Stomach smooth muscle (tissue), 2 donors: ENCODE measurements at regions not wholly inside any gene's neighbourhood (a gene's known extent, or its start where the extent isn't known, plus 50 kb on each side); places are given as distances from the start of the nearest gene placed in this dataset.

ENCODE experiments used
- H3K27ac ChIP-seq: one replicate; pipeline ENCODE4 v1.7.0; 2013; ENCODE audit warnings: mild to moderate bottlenecking, low read length, inconsistent platforms
- H3K27me3 ChIP-seq, 2 donors: one replicate each; pipeline ENCODE4 v1.7.0; 2013; ENCODE audit warnings: low read length in 2 of 2; ENCODE audit not compliant: insufficient read depth in 2 of 2, control insufficient read depth in 1 of 2
- H3K36me3 ChIP-seq, 2 donors: one replicate each; pipeline ENCODE4 v1.7.0; 2013; ENCODE audit warnings: low read length in 2 of 2; ENCODE audit not compliant: control insufficient read depth in 2 of 2, insufficient read depth in 2 of 2
- H3K4me1 ChIP-seq: one replicate; pipeline ENCODE4 v1.7.0; 2013; ENCODE audit warnings: low read length; ENCODE audit not compliant: control insufficient read depth, insufficient read depth
- H3K4me3 ChIP-seq, 2 donors: one replicate each; pipeline ENCODE4 v1.7.0; 2013; ENCODE audit warnings: low read length in 2 of 2
- H3K9ac ChIP-seq, 2 donors: one replicate each; pipeline ENCODE4 v1.7.0; 2013; ENCODE audit warnings: low read length in 2 of 2, mild to moderate bottlenecking in 1 of 2
- H3K9me3 ChIP-seq, 2 donors: one replicate each; pipeline ENCODE4 v1.7.0; 2013; ENCODE audit warnings: low read length in 2 of 2; ENCODE audit not compliant: control insufficient read depth in 2 of 2
- donor health status: healthy.
- donor health status: Pancreatic carcinoma.

DNA sequence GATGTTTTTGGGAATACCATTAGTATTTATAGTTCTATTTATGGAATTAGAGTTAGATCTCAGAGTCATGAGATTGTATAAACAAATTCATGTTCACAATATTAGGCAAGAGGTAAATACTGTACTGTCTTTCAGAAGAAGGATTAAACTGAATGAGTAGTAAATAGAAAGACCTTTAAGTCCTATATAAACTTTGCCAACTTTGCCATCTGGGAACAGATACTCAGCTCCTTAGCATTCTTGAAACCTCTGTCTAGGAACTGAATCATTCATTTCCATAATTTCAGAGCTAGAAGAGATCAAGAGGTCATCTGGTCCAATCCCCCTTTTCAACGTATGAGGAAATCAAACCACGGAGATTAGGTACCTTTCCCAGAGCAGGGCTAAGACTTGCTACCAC, 141.1 kb downstream of the CAND1 start:
- no peak overlapping the region for H3K4me3 ChIP-seq
- H3K36me3 ChIP-seq: no peaks in the 10 kb centered on the region
- H3K4me1 ChIP-seq: no peaks in the 10 kb centered on the region
- no peak overlapping the region for H3K27ac ChIP-seq
- no peak overlapping the region for H3K9ac ChIP-seq
- no peaks in the 10 kb centered on the region for H3K9me3 ChIP-seq
- no peaks in the 10 kb centered on the region for H3K27me3 ChIP-seq

- Histone ChIP-seq H3K27me3 (no peaks in the 10 kb centered on the region), H3K9me3 (no peaks in the 10 kb centered on the region), H3K36me3 (no peaks in the 10 kb centered on the region), H3K4me1 (no peaks in the 10 kb centered on the region), H3K4me3 (no peak overlapping the region), H3K27ac (no peak overlapping the region), H3K9ac (no peak overlapping the region)
Measured at GRCh38 chr12:67410667-67411067, 141.5 kb downstream of the CAND1 start.

DNA sequence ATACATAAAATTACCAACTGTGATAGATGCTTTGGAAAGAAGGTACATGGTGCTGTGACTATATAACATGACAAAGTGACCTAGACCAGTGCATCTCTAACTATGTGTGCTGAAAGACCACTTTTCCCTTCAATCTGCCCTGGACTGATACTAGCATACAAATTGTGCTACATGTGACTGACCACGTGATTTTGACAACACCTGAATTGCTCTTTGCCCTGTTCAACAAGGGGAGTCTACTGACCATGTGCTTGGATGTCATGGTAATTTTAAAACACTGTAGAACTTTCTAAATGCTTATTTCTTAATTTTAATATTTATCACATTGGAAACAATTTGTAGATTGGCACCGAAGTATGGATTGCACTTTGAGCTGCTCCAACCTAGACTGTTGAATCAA, 142.4 kb downstream of the CAND1 start:
- Histone ChIP-seq H3K27me3 (no peaks in the 10 kb centered on the region), H3K36me3 (no peaks in the 10 kb centered on the region), H3K4me1 (no peaks in the 10 kb centered on the region), H3K4me3 (no peak overlapping the region), H3K27ac (no peak overlapping the region), H3K9ac (no peak overlapping the region), H3K9me3 (no peaks in the 10 kb centered on the region)

DNA sequence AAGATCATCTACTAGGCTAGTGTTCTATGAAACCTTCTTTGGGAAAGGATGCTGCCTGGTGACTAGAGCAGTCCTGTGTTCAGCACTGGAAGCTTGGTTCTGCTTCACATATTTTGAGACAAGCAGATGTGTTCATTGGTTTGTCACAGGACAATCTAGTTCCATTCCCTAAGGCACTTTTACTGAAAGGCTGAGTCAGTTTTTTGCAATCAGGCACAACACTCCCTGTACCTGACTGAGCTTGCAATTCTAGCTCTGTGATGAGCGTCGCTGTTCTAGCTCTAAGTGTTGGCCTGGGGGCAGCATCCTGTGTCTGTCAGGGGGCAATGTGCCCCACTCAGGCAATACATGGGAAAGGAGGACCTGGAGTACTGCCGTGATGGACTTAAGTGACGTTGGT, 144.4 kb downstream of the CAND1 start:
- H3K27me3 ChIP-seq: no peaks in the 10 kb centered on the region
- no peak overlapping the region for H3K9ac ChIP-seq
- no peaks in the 10 kb centered on the region for H3K9me3 ChIP-seq
- no peaks in the 10 kb centered on the region for H3K4me1 ChIP-seq
- H3K4me3 ChIP-seq: no peak overlapping the region
- H3K27ac ChIP-seq: no peak overlapping the region
- H3K36me3 ChIP-seq: no peaks in the 10 kb centered on the region

GRCh38 chr12:67414011-67414715, 145.0 kb downstream of the CAND1 start:
- H3K36me3 ChIP-seq: no peaks in the 10 kb centered on the region
- no peaks in the 10 kb centered on the region for H3K9me3 ChIP-seq
- H3K4me1 ChIP-seq: no peaks in the 10 kb centered on the region
- H3K9ac ChIP-seq: no peak overlapping the region
- no peaks in the 10 kb centered on the region for H3K27me3 ChIP-seq
- no peak overlapping the region for H3K27ac ChIP-seq
- H3K4me3 ChIP-seq: no peak overlapping the region

DNA sequence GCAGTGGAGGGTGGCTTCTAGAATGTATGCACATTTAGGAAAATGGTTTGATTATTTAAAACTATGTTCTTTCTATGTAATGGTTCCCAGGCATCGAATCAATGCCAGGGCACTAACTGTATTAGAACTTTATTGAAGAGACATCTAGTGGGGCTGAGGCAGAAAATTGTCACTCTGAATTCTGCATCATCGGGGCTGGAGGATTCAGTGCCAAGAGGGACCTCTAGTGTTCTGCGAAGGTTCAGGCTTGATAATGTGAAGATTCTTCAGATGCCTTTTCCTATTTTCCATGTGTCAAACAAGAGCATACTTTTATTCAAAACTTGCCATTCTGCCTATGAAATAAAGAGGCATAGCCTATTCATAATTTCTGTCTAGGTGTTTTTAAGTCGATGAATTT, 146.3 kb downstream of the CAND1 start:
- H3K9me3 ChIP-seq: no peaks in the 10 kb centered on the region

DNA sequence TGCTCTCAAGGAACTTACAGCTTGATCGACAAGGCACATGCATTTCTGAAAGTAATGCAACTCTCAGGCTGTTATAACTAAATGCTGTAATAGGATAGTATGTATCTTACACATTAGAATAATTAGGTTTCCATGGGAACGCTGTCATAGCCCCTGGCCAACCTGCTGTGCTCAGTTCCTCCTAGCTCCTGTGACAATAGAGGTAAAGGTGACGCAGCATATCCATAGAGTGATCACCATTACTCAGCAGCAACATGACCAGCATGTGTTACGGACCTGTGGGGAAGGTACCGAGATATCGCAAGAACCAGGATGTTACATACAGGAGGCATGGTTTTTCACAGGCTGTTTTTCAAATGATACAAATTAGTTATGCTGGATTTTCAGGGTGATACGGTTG, 150.7 kb downstream of the CAND1 start:
- H3K27me3 ChIP-seq: no peaks in the 10 kb centered on the region
- H3K9ac ChIP-seq: no peak overlapping the region
- H3K4me1 ChIP-seq: no peaks in the 10 kb centered on the region
- no peaks in the 10 kb centered on the region for H3K36me3 ChIP-seq
- H3K27ac ChIP-seq: no peak overlapping the region
- H3K9me3 ChIP-seq: no peaks in the 10 kb centered on the region
- H3K4me3 ChIP-seq: no peak overlapping the region

More for the DNA sequence above, 146.3 kb downstream of the CAND1 start:
- Histone ChIP-seq H3K4me3 (no peak overlapping the region), H3K4me1 (no peaks in the 10 kb centered on the region), H3K27me3 (no peaks in the 10 kb centered on the region), H3K36me3 (no peaks in the 10 kb centered on the region), H3K9ac (no peak overlapping the region), H3K27ac (no peak overlapping the region)

DNA sequence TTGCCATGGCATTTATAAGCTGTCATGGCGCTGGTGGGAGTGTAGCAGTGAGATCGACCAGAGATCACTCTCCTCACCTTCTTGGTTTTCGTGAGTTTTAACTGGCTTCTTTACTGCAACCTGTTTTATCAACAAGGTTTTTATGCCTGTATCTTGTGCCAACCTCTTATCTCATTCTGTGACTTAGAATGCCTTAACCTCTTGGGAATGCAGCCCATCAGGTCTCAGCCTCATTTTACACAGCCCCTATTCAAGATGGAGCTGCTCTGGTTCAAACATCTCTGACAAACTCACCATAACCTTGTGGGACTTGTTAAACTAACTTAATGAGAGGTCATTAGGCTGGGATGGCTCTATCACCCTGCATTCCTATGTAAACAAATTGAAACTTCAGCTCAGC, 151.3 kb downstream of the CAND1 start:
- Histone ChIP-seq H3K9ac (no peak overlapping the region), H3K27me3 (no peaks in the 10 kb centered on the region), H3K36me3 (no peaks in the 10 kb centered on the region), H3K27ac (no peak overlapping the region), H3K4me1 (no peaks in the 10 kb centered on the region), H3K9me3 (no peaks in the 10 kb centered on the region), H3K4me3 (no peak overlapping the region)

- Histone ChIP-seq H3K9me3 (no peaks in the 10 kb centered on the region), H3K4me3 (no peak overlapping the region), H3K27ac (no peak overlapping the region), H3K9ac (no peak overlapping the region), H3K27me3 (no peaks in the 10 kb centered on the region), H3K36me3 (no peaks in the 10 kb centered on the region), H3K4me1 (no peaks in the 10 kb centered on the region)
Measured at GRCh38 chr12:67422081-67422480, 152.9 kb downstream of the CAND1 start.

DNA sequence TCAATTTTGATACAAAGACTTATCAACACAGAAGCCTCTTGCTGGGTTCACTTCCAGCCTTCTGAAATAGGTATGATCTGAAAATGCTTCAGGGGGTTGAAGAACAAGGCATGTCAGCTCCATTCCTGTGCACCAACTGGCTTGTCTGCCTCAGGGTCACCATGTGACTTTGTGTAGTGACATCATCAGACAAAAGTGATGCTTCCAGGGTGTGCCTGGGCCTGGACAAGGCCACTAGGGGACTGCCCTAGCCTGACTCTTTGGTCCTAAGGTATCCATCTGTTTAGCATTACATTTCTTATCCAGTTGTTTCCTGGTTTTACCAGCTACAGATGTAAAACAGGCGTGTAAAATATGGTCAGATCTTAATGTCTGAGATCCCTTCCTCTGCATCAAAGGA, 155.6 kb downstream of the CAND1 start:
- Histone ChIP-seq H3K9ac (no peak overlapping the region), H3K4me1 (no peaks in the 10 kb centered on the region), H3K27ac (no peak overlapping the region), H3K27me3 (no peaks in the 10 kb centered on the region), H3K4me3 (no peak overlapping the region), H3K9me3 (no peaks in the 10 kb centered on the region), H3K36me3 (no peaks in the 10 kb centered on the region)

DNA sequence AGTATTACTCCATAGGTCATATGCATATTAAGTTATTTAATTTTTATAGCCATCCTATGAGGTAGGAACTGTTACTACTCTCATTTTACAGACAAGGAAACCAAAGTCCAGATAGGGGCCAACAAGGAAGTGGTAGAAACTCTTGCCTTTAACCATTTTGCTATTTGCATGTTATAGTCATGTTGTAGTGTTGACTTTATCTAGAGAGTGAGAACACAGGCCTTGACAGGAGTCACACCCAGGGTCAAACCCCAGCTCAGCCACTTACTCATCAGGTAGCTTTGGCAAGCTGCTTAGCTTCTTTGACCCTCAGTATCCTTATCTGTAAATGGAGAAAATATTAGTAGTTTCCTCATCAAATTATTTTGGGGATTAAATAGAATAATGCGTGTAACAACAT, 156.2 kb downstream of the CAND1 start:
- Histone ChIP-seq H3K27me3 (no peaks in the 10 kb centered on the region), H3K27ac (no peak overlapping the region), H3K4me1 (no peaks in the 10 kb centered on the region)

More for the DNA sequence above, 156.2 kb downstream of the CAND1 start:
- Histone ChIP-seq H3K36me3 (no peaks in the 10 kb centered on the region), H3K9me3 (no peaks in the 10 kb centered on the region), H3K4me3 (no peak overlapping the region), H3K9ac (no peak overlapping the region)
